T-cell (primary cell): ENCODE measurements at regions not wholly inside any gene's neighbourhood (a gene's known extent, or its start where the extent isn't known, plus 50 kb on each side); places are given as distances from the start of the nearest gene placed in this dataset.

Experiments used
- ATAC-seq, 4 experiments: fragments of 200-7000 bp in 3 of 4; fragments of 150-1000 bp in 1 of 4; cut with Tn5 transposase; replicated peaks in 1 of 4; 1 replicate in 3 of 4; 2 replicates in 1 of 4; pipeline ENCODE4 v1.10.0; 2021; ENCODE audit warnings: moderate library complexity in 3 of 4, mild to moderate bottlenecking in 2 of 4, moderate number of reproducible peaks in 1 of 4
- CTCF ChIA-PET, 2 donors: fragments of 300-600 bp; sonication (Branson Sonifier 250); formaldehyde crosslinking; loops; one replicate each; lab custom pipeline; 2022; ENCODE audit warnings: antibody characterized with exemption in 2 of 2; lab: Charles Lee
- POLR2A ChIA-PET, 2 donors: fragments of 300-600 bp; sonication (Branson Sonifier 250); formaldehyde crosslinking; loops; one replicate each; lab custom pipeline; 2022; ENCODE audit warnings: antibody characterized with exemption in 2 of 2; lab: Charles Lee
- DNase-seq, 35 experiments: peaks; one replicate each; pipeline versions ENCODE4 v3.0.0 to v3.0.0-alpha.2; 2013 to 2023
- H3K27ac ChIP-seq: one replicate; pipeline ENCODE4 v1.5.1; 2013; ENCODE audit warnings: low read length
- H3K27me3 ChIP-seq, 2 experiments: replicated peaks in 1 of 2; 1 replicate in 1 of 2; 2 replicates in 1 of 2; pipeline versions ENCODE4 v1.6.1 to v1.7.0; 2013; ENCODE audit warnings: low read length in 1 of 2, mixed read lengths in 1 of 2; ENCODE audit not compliant: control insufficient read depth in 2 of 2, insufficient read depth in 2 of 2; ENCODE audit errors: extremely low read depth in 1 of 2
- H3K36me3 ChIP-seq, 2 donors: 1 replicate in 1 of 2; 2 replicates in 1 of 2; pipeline versions ENCODE4 v1.6.1 to v1.7.0; 2013; ENCODE audit warnings: low read length in 1 of 2; ENCODE audit not compliant: control insufficient read depth in 2 of 2, insufficient read depth in 1 of 2; ENCODE audit errors: extremely low read depth in 1 of 2
- H3K4me1 ChIP-seq, 2 experiments: 1 replicate in 1 of 2; 2 replicates in 1 of 2; pipeline versions ENCODE4 v1.6.1 to v1.7.0; 2013; ENCODE audit warnings: low read length in 2 of 2, mixed read lengths in 1 of 2; ENCODE audit not compliant: insufficient read depth in 2 of 2, control insufficient read depth in 1 of 2; ENCODE audit errors: extremely low read depth in 1 of 2
- H3K4me3 ChIP-seq, 2 donors: 1 replicate in 1 of 2; 2 replicates in 1 of 2; pipeline versions ENCODE4 v1.5.1 to v1.7.0; 2013; ENCODE audit warnings: mild to moderate bottlenecking in 2 of 2, low read length in 1 of 2, moderate library complexity in 1 of 2; ENCODE audit not compliant: control insufficient read depth in 1 of 2; ENCODE audit errors: extremely low read depth in 1 of 2
- H3K9me3 ChIP-seq: 2 replicates; pipeline ENCODE4 v1.7.0; 2013
- H3K27ac Mint-ChIP-seq, 2 donors: one replicate each; pipeline ENCODE4 v1.8.0; 2020 to 2021; ENCODE audit warnings: mild to moderate bottlenecking in 2 of 2, mixed read lengths in 2 of 2
- H3K27me3 Mint-ChIP-seq, 2 donors: one replicate each; pipeline ENCODE4 v1.8.0; 2021 to 2022; ENCODE audit warnings: mixed read lengths in 2 of 2
- H3K36me3 Mint-ChIP-seq: one replicate; pipeline ENCODE4 v1.8.0; 2021; ENCODE audit warnings: mixed read lengths
- H3K4me1 Mint-ChIP-seq, 3 donors: one replicate each; pipeline ENCODE4 v1.8.0; 2020 to 2022; ENCODE audit warnings: mixed read lengths in 3 of 3, mild to moderate bottlenecking in 1 of 3
- H3K4me3 Mint-ChIP-seq, 3 donors: one replicate each; pipeline ENCODE4 v1.8.0; 2020 to 2022; ENCODE audit warnings: mild to moderate bottlenecking in 3 of 3, mixed read lengths in 3 of 3, moderate library complexity in 3 of 3
- H3K9me3 Mint-ChIP-seq, 3 donors: one replicate each; pipeline ENCODE4 v1.8.0; 2020 to 2022; ENCODE audit warnings: mixed read lengths in 3 of 3
- WGBS: methylation state at CpG from one replicate; pipeline ENCODE4 v1.1.5; 2013; ENCODE audit warnings: missing lambda C conversion rate; ENCODE audit not compliant: insufficient coverage; 5-methylcytosine and 5-hydroxymethylcytosine counted together

GRCh38 chr2:160859096-160859495, 301.1 kb upstream of the TANK start:
- H3K36me3 Mint-ChIP-seq, result no peaks in the 10 kb centered on the region
- Histone ChIP-seq H3K9me3 (no peaks in the 10 kb centered on the region), H3K4me1 (peaks cover 0 to 4% of the 10 kb centered on the region in 2 experiments), H3K36me3 (no peaks in the 10 kb centered on the region), H3K4me3 (no peak overlapping the region), H3K27ac (no peak overlapping the region), H3K27me3 (no peaks in the 10 kb centered on the region)
- no peak for ATAC-seq
- CTCF ChIA-PET, result interaction anchor here in 1 of 2 donors (0.7 kb wide), 1 partner anchor 10 kb away, joined by 3 read pairs; no protein-coding TSS in a partner anchor
- no peaks in the 10 kb centered on the region for H3K27me3 Mint-ChIP-seq
- peaks cover 7 to 10% (median 7%) of the 10 kb centered on the region in 3 donors for H3K4me1 Mint-ChIP-seq
- peak in 2 of 35 experiments; percentile 1 to 23 for DNase-seq
- WGBS, result no CpG with 5 or more reads among the region's 2 CpGs
- no peaks in the 10 kb centered on the region for H3K9me3 Mint-ChIP-seq
- H3K27ac Mint-ChIP-seq, result no peak overlapping the region
- H3K4me3 Mint-ChIP-seq, result no peak overlapping the region
- POLR2A ChIA-PET, result no interaction called here

GRCh38 chr2:160862226-160862625, 298.0 kb upstream of the TANK start:
- ATAC-seq, result no peak

DNA sequence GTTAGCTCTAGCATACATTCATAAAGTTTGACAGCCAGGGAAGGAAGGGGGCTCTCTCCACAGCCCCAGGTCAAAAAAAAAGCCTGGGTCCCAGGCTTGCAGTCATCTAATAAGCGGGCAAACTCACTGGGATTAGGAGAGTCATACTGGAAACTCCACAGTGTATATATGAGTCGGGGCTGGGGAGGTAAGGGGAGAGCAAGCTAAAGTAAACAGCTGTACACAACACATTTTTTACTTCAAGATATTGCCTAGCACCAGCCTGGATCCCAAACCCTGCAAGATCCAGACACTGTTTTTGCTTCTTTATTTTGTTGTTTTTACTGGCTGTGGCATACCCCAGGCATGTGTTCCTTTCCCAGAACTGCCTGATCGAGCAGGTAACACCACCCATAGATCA, 291.3 kb upstream of the TANK start:
- no CpG with 5 or more reads among the region's 3 CpGs for WGBS
- Histone ChIP-seq H3K27me3 (no peaks in the 10 kb centered on the region), H3K27ac (no peak overlapping the region), H3K36me3 (no peaks in the 10 kb centered on the region), H3K4me3 (no peak overlapping the region), H3K4me1 (no peaks in the 10 kb centered on the region), H3K9me3 (no peaks in the 10 kb centered on the region)
- ChIA-PET POLR2A (no interaction called here), CTCF (no interaction called here)
- H3K36me3 Mint-ChIP-seq, result no peaks in the 10 kb centered on the region
- H3K4me3 Mint-ChIP-seq, result no peak overlapping the region
- no peaks in the 10 kb centered on the region for H3K4me1 Mint-ChIP-seq
- H3K27me3 Mint-ChIP-seq, result no peaks in the 10 kb centered on the region
- no peak for DNase-seq
- ATAC-seq, result no peak
- no peaks in the 10 kb centered on the region for H3K9me3 Mint-ChIP-seq
- no peak overlapping the region for H3K27ac Mint-ChIP-seq

More at GRCh38 chr2:160862226-160862625, 298.0 kb upstream of the TANK start:
- Histone ChIP-seq H3K4me3 (no peak overlapping the region), H3K36me3 (no peaks in the 10 kb centered on the region), H3K27me3 (no peaks in the 10 kb centered on the region), H3K4me1 (peaks cover 0 to 4% of the 10 kb centered on the region in 2 experiments), H3K9me3 (no peaks in the 10 kb centered on the region), H3K27ac (no peak overlapping the region)
- H3K27me3 Mint-ChIP-seq, result no peaks in the 10 kb centered on the region
- no peak for DNase-seq
- no peak overlapping the region for H3K27ac Mint-ChIP-seq
- CTCF ChIA-PET, result no interaction called here
- no CpG with 5 or more reads among the region's 2 CpGs for WGBS
- H3K9me3 Mint-ChIP-seq, result no peaks in the 10 kb centered on the region
- POLR2A ChIA-PET, result no interaction called here
- H3K4me1 Mint-ChIP-seq, result peaks cover 7 to 10% (median 7%) of the 10 kb centered on the region in 3 donors
- H3K36me3 Mint-ChIP-seq, result no peaks in the 10 kb centered on the region
- no peak overlapping the region for H3K4me3 Mint-ChIP-seq

GRCh38 chr2:160869411-160869810, 290.8 kb upstream of the TANK start:
- H3K27ac ChIP-seq, result no peak overlapping the region
- no peak overlapping the region for H3K4me3 ChIP-seq
- Mint-ChIP-seq H3K36me3 (no peaks in the 10 kb centered on the region), H3K27me3 (peaks cover 0 to 4% of the 10 kb centered on the region in 2 donors), H3K4me1 (no peaks in the 10 kb centered on the region), H3K27ac (no peak overlapping the region), H3K9me3 (no peaks in the 10 kb centered on the region), H3K4me3 (no peak overlapping the region)
- ChIA-PET CTCF (interaction anchor here in 1 of 2 donors (0.6 kb wide), 1 partner anchor 10 kb away, joined by 3 read pairs; no protein-coding TSS in a partner anchor), POLR2A (no interaction called here)
- H3K4me1 ChIP-seq, result no peaks in the 10 kb centered on the region
- H3K9me3 ChIP-seq, result no peaks in the 10 kb centered on the region
- DNase-seq (no peak), ATAC-seq (no peak)
- no CpG with 5 or more reads among the region's 2 CpGs for WGBS
- no peaks in the 10 kb centered on the region for H3K27me3 ChIP-seq
- no peaks in the 10 kb centered on the region for H3K36me3 ChIP-seq

DNA sequence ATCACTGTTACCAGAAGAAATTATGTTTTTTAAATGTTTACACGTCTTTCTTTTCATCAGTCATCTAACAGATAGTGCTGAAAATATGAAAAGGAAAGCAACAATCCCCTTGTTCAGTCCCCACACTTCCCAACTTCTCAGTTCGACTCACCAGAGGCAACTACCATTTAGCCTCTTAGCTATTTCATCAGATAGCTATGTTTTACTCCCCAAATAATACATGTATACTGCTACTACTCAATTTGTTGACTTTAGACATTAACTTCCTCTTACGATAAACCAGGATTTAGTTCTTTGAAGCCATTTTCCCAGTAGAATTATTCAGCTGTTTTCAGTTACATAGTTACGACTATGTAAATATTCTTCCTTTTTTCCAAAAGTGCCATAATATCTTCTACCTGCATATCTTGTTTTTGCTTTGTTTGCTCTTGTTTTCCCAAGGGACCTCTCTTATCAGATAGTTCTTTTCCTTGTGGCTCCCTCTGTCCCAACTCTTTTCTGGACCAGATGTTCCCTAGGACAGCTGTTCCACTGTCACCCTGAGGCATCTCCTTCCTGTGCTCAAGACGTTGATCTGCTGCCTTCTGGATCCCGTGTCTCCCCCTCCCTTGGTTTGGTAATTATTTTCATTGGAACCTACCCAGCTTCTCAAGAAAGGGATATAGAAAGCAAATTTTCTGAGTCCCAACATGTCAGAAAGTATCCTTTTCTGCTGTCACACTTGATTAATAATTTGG, 289.3 kb upstream of the TANK start:
- WGBS, result 89% methylated on average over 3 of the region's 6 CpGs
- Histone ChIP-seq H3K36me3 (no peaks in the 10 kb centered on the region), H3K27ac (no peak overlapping the region), H3K4me1 (no peaks in the 10 kb centered on the region), H3K9me3 (no peaks in the 10 kb centered on the region), H3K4me3 (no peak overlapping the region), H3K27me3 (no peaks in the 10 kb centered on the region)
- DNase-seq (no peak), ATAC-seq (no peak)
- no peaks in the 10 kb centered on the region for H3K36me3 Mint-ChIP-seq
- H3K4me3 Mint-ChIP-seq, result no peak overlapping the region
- H3K27me3 Mint-ChIP-seq, result peaks cover 0 to 4% of the 10 kb centered on the region in 2 donors
- no peaks in the 10 kb centered on the region for H3K9me3 Mint-ChIP-seq
- H3K4me1 Mint-ChIP-seq, result no peaks in the 10 kb centered on the region
- ChIA-PET CTCF (interaction anchor here in 1 of 2 donors (0.6 kb wide), 1 partner anchor 692 kb away, joined by 4 read pairs; no protein-coding TSS in a partner anchor), POLR2A (no interaction called here)
- H3K27ac Mint-ChIP-seq, result no peak overlapping the region

- CTCF ChIA-PET, result interaction anchor here in 1 of 2 donors (0.6 kb wide), 1 partner anchor 693 kb away, joined by 4 read pairs; no protein-coding TSS in a partner anchor
- no peak overlapping the region for H3K4me3 ChIP-seq
- no peak for DNase-seq
- Mint-ChIP-seq H3K9me3 (no peaks in the 10 kb centered on the region), H3K4me1 (no peaks in the 10 kb centered on the region), H3K27ac (no peak overlapping the region), H3K4me3 (no peak overlapping the region), H3K36me3 (no peaks in the 10 kb centered on the region), H3K27me3 (peaks cover 0 to 4% of the 10 kb centered on the region in 2 donors)
- H3K4me1 ChIP-seq, result no peaks in the 10 kb centered on the region
- no peak for ATAC-seq
- no peaks in the 10 kb centered on the region for H3K27me3 ChIP-seq
- 92% methylated on average over 7 of the region's 7 CpGs for WGBS
- no peaks in the 10 kb centered on the region for H3K36me3 ChIP-seq
- no peaks in the 10 kb centered on the region for H3K9me3 ChIP-seq
- POLR2A ChIA-PET, result no interaction called here
- H3K27ac ChIP-seq, result no peak overlapping the region
Observed at GRCh38 chr2:160871953-160872352, 288.3 kb upstream of the TANK start.
